IMR-90 (cell line): ENCODE measurements at regions not wholly inside any gene's neighbourhood (a gene's known extent, or its start where the extent isn't known, plus 50 kb on each side); places are given as distances from the start of the nearest gene placed in this dataset.

ENCODE experiments used
- CTCF ChIP-seq: conservative IDR thresholded peaks from 2 replicates; pipeline ENCODE4 v1.5.1; 2012; ENCODE audit warnings: mild to moderate bottlenecking, low read depth, low read length, improper control_type of control experiment
- MXI1 ChIP-seq: IDR thresholded peaks from 2 replicates; pipeline ENCODE4 v1.6.1; 2012; ENCODE audit warnings: low read depth, mild to moderate bottlenecking, low read length, moderate library complexity, borderline replicate concordance
- NFE2L2 ChIP-seq: fragments of 150-350 bp; IDR thresholded peaks from 2 replicates; pipeline ENCODE4 v1.6.1; 2016; ENCODE audit warnings: low read depth, mild to moderate bottlenecking, low read length
- POLR2A ChIP-seq: IDR thresholded peaks from 2 replicates; pipeline ENCODE4 v1.6.1; 2012; ENCODE audit warnings: mild to moderate bottlenecking, low read depth, low read length
- RCOR1 ChIP-seq: IDR thresholded peaks from 2 replicates; pipeline ENCODE4 v1.6.1; 2012; ENCODE audit warnings: mild to moderate bottlenecking, low read length, improper control_type of control experiment; ENCODE audit not compliant: insufficient replicate concordance
- SMC3 ChIP-seq: fragments of 150-350 bp; IDR thresholded peaks from 2 replicates; pipeline ENCODE4 v1.6.1; 2016; ENCODE audit warnings: low read depth, mild to moderate bottlenecking, antibody characterized with exemption, low read length, moderate library complexity
- USF2 ChIP-seq: fragments of 150-350 bp; IDR thresholded peaks from 2 replicates; pipeline ENCODE4 v1.6.1; 2017; ENCODE audit warnings: mild to moderate bottlenecking, antibody characterized with exemption, low read length, low read depth

GRCh38 chr1:37092937-37093336 is 58.6 kb upstream of the GRIK3 start:
- TF ChIP-seq CTCF (no peak), USF2 (no peak), POLR2A (no peak), NFE2L2 (no peak), MXI1 (no peak), SMC3 (no peak), RCOR1 (no peak)
